ENCODE measurements at regions not wholly inside any gene's neighbourhood (a gene's known extent, or its start where the extent isn't known, plus 50 kb on each side); places are given as distances from the start of the nearest gene placed in this dataset.

- Histone ChIP-seq H3K27me3 (ENCODE audit: insufficient read depth, insufficient read length) (no peaks in the 10 kb centered on the region), H3K9me3 (ENCODE audit: insufficient read depth, low read length) (no peaks in the 10 kb centered on the region), H3K4me3 (ENCODE audit: insufficient read length, low read depth) (no peak overlapping the region), H3K36me3 (ENCODE audit: insufficient read depth, insufficient read length, low read length) (no peaks in the 10 kb centered on the region), H3K4me1 (ENCODE audit: insufficient read depth, insufficient read length) (no peaks in the 10 kb centered on the region), H3K9ac (ENCODE audit: insufficient read length, low read depth) (no peak overlapping the region)
- no peak for DNase-seq (ENCODE audit: low read depth, low spot score)
- TF ChIP-seq SUZ12 (IDR thresholded peaks at IDR 0.05; ENCODE audit: extremely low read depth, insufficient read depth, insufficient read length) (no peak), ZNF274 (IDR thresholded peaks at IDR 0.05; ENCODE audit: low read depth, low read length) (no peak), YY1 (IDR thresholded peaks at IDR 0.05; ENCODE audit: insufficient read depth, insufficient read length) (no peak)
Measured at GRCh38 chr12:59030415-59030814, 110.1 kb upstream of the LRIG3 start.

GRCh38 chr12:59027199-59027598 lies 106.9 kb upstream of the LRIG3 start:
- H3K27me3 ChIP-seq (ENCODE audit: insufficient read depth, insufficient read length) = no peaks in the 10 kb centered on the region
- no peaks in the 10 kb centered on the region for H3K36me3 ChIP-seq (ENCODE audit: insufficient read depth, insufficient read length, low read length)
- no peak overlapping the region for H3K9ac ChIP-seq (ENCODE audit: insufficient read length, low read depth)
- no peak overlapping the region for H3K4me3 ChIP-seq (ENCODE audit: insufficient read length, low read depth)
- H3K9me3 ChIP-seq (ENCODE audit: insufficient read depth, low read length) = no peaks in the 10 kb centered on the region
- DNase-seq (ENCODE audit: low read depth, low spot score) = no peak
- H3K4me1 ChIP-seq (ENCODE audit: insufficient read depth, insufficient read length) = no peaks in the 10 kb centered on the region
- TF ChIP-seq ZNF274 (IDR thresholded peaks at IDR 0.05; ENCODE audit: low read depth, low read length) = no peak
- no peak for TF ChIP-seq SUZ12 (IDR thresholded peaks at IDR 0.05; ENCODE audit: extremely low read depth, insufficient read depth, insufficient read length)
- TF ChIP-seq YY1 (IDR thresholded peaks at IDR 0.05; ENCODE audit: insufficient read depth, insufficient read length) = no peak

GRCh38 chr12:59023861-59024424 lies 103.6 kb upstream of the LRIG3 start:
- Histone ChIP-seq H3K27me3 (ENCODE audit: insufficient read depth, insufficient read length) (no peaks in the 10 kb centered on the region), H3K4me3 (ENCODE audit: insufficient read length, low read depth) (no peak overlapping the region), H3K36me3 (ENCODE audit: insufficient read depth, insufficient read length, low read length) (no peaks in the 10 kb centered on the region), H3K4me1 (ENCODE audit: insufficient read depth, insufficient read length) (no peaks in the 10 kb centered on the region), H3K9me3 (ENCODE audit: insufficient read depth, low read length) (no peaks in the 10 kb centered on the region), H3K9ac (ENCODE audit: insufficient read length, low read depth) (no peak overlapping the region)
- no peak for DNase-seq (ENCODE audit: low read depth, low spot score)
- TF ChIP-seq ZNF274 (IDR thresholded peaks at IDR 0.05; ENCODE audit: low read depth, low read length) = no peak
- TF ChIP-seq SUZ12 (IDR thresholded peaks at IDR 0.05; ENCODE audit: extremely low read depth, insufficient read depth, insufficient read length) = no peak
- no peak for TF ChIP-seq YY1 (IDR thresholded peaks at IDR 0.05; ENCODE audit: insufficient read depth, insufficient read length)

- H3K4me1 ChIP-seq (ENCODE audit: insufficient read depth, insufficient read length) = no peaks in the 10 kb centered on the region
- TF ChIP-seq SUZ12 (IDR thresholded peaks at IDR 0.05; ENCODE audit: extremely low read depth, insufficient read depth, insufficient read length) = no peak
- H3K9me3 ChIP-seq (ENCODE audit: insufficient read depth, low read length) = no peaks in the 10 kb centered on the region
- no peaks in the 10 kb centered on the region for H3K36me3 ChIP-seq (ENCODE audit: insufficient read depth, insufficient read length, low read length)
- no peak for DNase-seq (ENCODE audit: low read depth, low spot score)
- H3K4me3 ChIP-seq (ENCODE audit: insufficient read length, low read depth) = no peak overlapping the region
- H3K27me3 ChIP-seq (ENCODE audit: insufficient read depth, insufficient read length) = no peaks in the 10 kb centered on the region
- no peak overlapping the region for H3K9ac ChIP-seq (ENCODE audit: insufficient read length, low read depth)
Measured at GRCh38 chr12:59020073-59020946, 100.0 kb upstream of the LRIG3 start.

GRCh38 chr12:59014885-59015284 lies 94.6 kb upstream of the LRIG3 start:
- Histone ChIP-seq H3K9ac (ENCODE audit: insufficient read length, low read depth) (no peak overlapping the region), H3K27me3 (ENCODE audit: insufficient read depth, insufficient read length) (no peaks in the 10 kb centered on the region), H3K9me3 (ENCODE audit: insufficient read depth, low read length) (no peaks in the 10 kb centered on the region), H3K4me3 (ENCODE audit: insufficient read length, low read depth) (no peak overlapping the region), H3K36me3 (ENCODE audit: insufficient read depth, insufficient read length, low read length) (no peaks in the 10 kb centered on the region), H3K4me1 (ENCODE audit: insufficient read depth, insufficient read length) (peaks cover 2% of the 10 kb centered on the region)
- no peak for TF ChIP-seq ZNF274 (IDR thresholded peaks at IDR 0.05; ENCODE audit: low read depth, low read length)
- TF ChIP-seq SUZ12 (IDR thresholded peaks at IDR 0.05; ENCODE audit: extremely low read depth, insufficient read depth, insufficient read length) = no peak
- TF ChIP-seq YY1 (IDR thresholded peaks at IDR 0.05; ENCODE audit: insufficient read depth, insufficient read length) = no peak
- DNase-seq (ENCODE audit: low read depth, low spot score) = no peak

- TF ChIP-seq SUZ12 (IDR thresholded peaks at IDR 0.05; ENCODE audit: extremely low read depth, insufficient read depth, insufficient read length) = no peak
- no peak for TF ChIP-seq YY1 (IDR thresholded peaks at IDR 0.05; ENCODE audit: insufficient read depth, insufficient read length)
- no peak for TF ChIP-seq ZNF274 (IDR thresholded peaks at IDR 0.05; ENCODE audit: low read depth, low read length)
- no peak for DNase-seq (ENCODE audit: low read depth, low spot score)
- no peaks in the 10 kb centered on the region for H3K36me3 ChIP-seq (ENCODE audit: insufficient read depth, insufficient read length, low read length)
- H3K4me1 ChIP-seq (ENCODE audit: insufficient read depth, insufficient read length) = peaks cover 2% of the 10 kb centered on the region
- no peaks in the 10 kb centered on the region for H3K27me3 ChIP-seq (ENCODE audit: insufficient read depth, insufficient read length)
- H3K4me3 ChIP-seq (ENCODE audit: insufficient read length, low read depth) = no peak overlapping the region
- no peak overlapping the region for H3K9ac ChIP-seq (ENCODE audit: insufficient read length, low read depth)
- H3K9me3 ChIP-seq (ENCODE audit: insufficient read depth, low read length) = no peaks in the 10 kb centered on the region
Measured at GRCh38 chr12:59010941-59011340, 90.6 kb upstream of the LRIG3 start.

GRCh38 chr12:59010118-59010517 lies 89.8 kb upstream of the LRIG3 start:
- Histone ChIP-seq H3K27me3 (ENCODE audit: insufficient read depth, insufficient read length) (no peaks in the 10 kb centered on the region), H3K9me3 (ENCODE audit: insufficient read depth, low read length) (no peaks in the 10 kb centered on the region), H3K4me1 (ENCODE audit: insufficient read depth, insufficient read length) (peaks cover 2% of the 10 kb centered on the region), H3K9ac (ENCODE audit: insufficient read length, low read depth) (no peak overlapping the region), H3K36me3 (ENCODE audit: insufficient read depth, insufficient read length, low read length) (no peaks in the 10 kb centered on the region), H3K4me3 (ENCODE audit: insufficient read length, low read depth) (no peak overlapping the region)
- DNase-seq (ENCODE audit: low read depth, low spot score) = no peak
- TF ChIP-seq YY1 (IDR thresholded peaks at IDR 0.05; ENCODE audit: insufficient read depth, insufficient read length) = no peak
- no peak for TF ChIP-seq ZNF274 (IDR thresholded peaks at IDR 0.05; ENCODE audit: low read depth, low read length)
- no peak for TF ChIP-seq SUZ12 (IDR thresholded peaks at IDR 0.05; ENCODE audit: extremely low read depth, insufficient read depth, insufficient read length)

All from NT2/D1 (cell line).